H9 (cell line): ENCODE measurements at regions not wholly inside any gene's neighbourhood (a gene's known extent, or its start where the extent isn't known, plus 50 kb on each side); places are given as distances from the start of the nearest gene placed in this dataset.

Source experiments
- DNase-seq: peaks from one replicate; pipeline ENCODE4 v3.0.0-alpha.2; 2017
- H2AFZ ChIP-seq: one replicate; pipeline ENCODE4 v1.6.1; 2013; ENCODE audit warnings: mild to moderate bottlenecking, low read length, control low read depth, moderate library complexity
- H2AK5ac ChIP-seq: 2 replicates; pipeline ENCODE4 v1.6.1; 2013; ENCODE audit warnings: low read length, control low read depth, mixed read lengths; ENCODE audit not compliant: insufficient read length
- H2BK120ac ChIP-seq: one replicate; pipeline ENCODE4 v1.6.1; 2013; ENCODE audit warnings: low read depth, mild to moderate bottlenecking, low read length, control low read depth, inconsistent platforms; ENCODE audit not compliant: poor library complexity, severe bottlenecking
- H2BK12ac ChIP-seq: 2 replicates; pipeline ENCODE4 v1.6.1; 2013; ENCODE audit warnings: low read length, control low read depth, mixed read lengths, low read depth; ENCODE audit not compliant: insufficient read length
- H2BK15ac ChIP-seq: 2 replicates; pipeline ENCODE4 v1.6.1; 2013; ENCODE audit warnings: low read depth, low read length, control low read depth
- H2BK20ac ChIP-seq: one replicate; pipeline ENCODE4 v1.6.1; 2013; ENCODE audit warnings: low read depth, mild to moderate bottlenecking, low read length, control low read depth, inconsistent platforms; ENCODE audit not compliant: poor library complexity, severe bottlenecking
- H2BK5ac ChIP-seq: 2 replicates; pipeline ENCODE4 v1.6.1; 2013; ENCODE audit warnings: low read length, control low read depth, mixed read lengths; ENCODE audit not compliant: insufficient read length
- H3K14ac ChIP-seq: 2 replicates; pipeline ENCODE4 v1.6.1; 2013; ENCODE audit warnings: low read length, control low read depth; ENCODE audit not compliant: insufficient read depth
- H3K18ac ChIP-seq: 2 replicates; pipeline ENCODE4 v1.6.1; 2013; ENCODE audit warnings: low read depth, mild to moderate bottlenecking, mixed read lengths, low read length, control low read depth; ENCODE audit not compliant: insufficient read length
- H3K23ac ChIP-seq: 2 replicates; pipeline ENCODE4 v1.6.1; 2013; ENCODE audit warnings: low read length, control low read depth, mixed read lengths, low read depth; ENCODE audit not compliant: insufficient read length
- H3K23me2 ChIP-seq: 2 replicates; pipeline ENCODE4 v1.6.1; 2013; ENCODE audit warnings: low read depth, mild to moderate bottlenecking, mixed read lengths, low read length, control low read depth; ENCODE audit not compliant: insufficient read length, poor library complexity, severe bottlenecking
- H3K27ac ChIP-seq: 2 replicates; pipeline ENCODE4 v1.5.1; 2013; ENCODE audit warnings: low read length, control low read depth, mixed read lengths, low read depth; ENCODE audit not compliant: insufficient read length
- H3K27me3 ChIP-seq: 2 replicates; pipeline ENCODE4 v1.6.1; 2013; ENCODE audit warnings: low read length, control low read depth, inconsistent platforms; ENCODE audit not compliant: insufficient read depth
- H3K4ac ChIP-seq: 2 replicates; pipeline ENCODE4 v1.6.1; 2013; ENCODE audit warnings: low read depth, mild to moderate bottlenecking, control low read depth, inconsistent platforms, low read length, moderate library complexity
- H3K4me1 ChIP-seq: 2 replicates; pipeline ENCODE4 v1.6.1; 2013; ENCODE audit warnings: low read length, control low read depth, inconsistent platforms; ENCODE audit not compliant: insufficient read depth
- H3K4me2 ChIP-seq: 2 replicates; pipeline ENCODE4 v1.6.1; 2013; ENCODE audit warnings: low read length, control low read depth, mixed read lengths; ENCODE audit not compliant: insufficient read length, insufficient read depth
- H3K56ac ChIP-seq: 2 replicates; pipeline ENCODE4 v1.6.1; 2013; ENCODE audit warnings: low read depth, mild to moderate bottlenecking, mixed read lengths, low read length, control low read depth; ENCODE audit not compliant: insufficient read length
- H3K79me1 ChIP-seq: 2 replicates; pipeline ENCODE4 v1.6.1; 2013; ENCODE audit warnings: low read depth, mild to moderate bottlenecking, moderate library complexity, low read length, control low read depth, inconsistent platforms; ENCODE audit not compliant: insufficient read depth, poor library complexity, severe bottlenecking
- H3K79me2 ChIP-seq: 2 replicates; pipeline ENCODE4 v1.6.1; 2013; ENCODE audit warnings: low read length, control low read depth, inconsistent platforms; ENCODE audit not compliant: insufficient read depth
- H3K9ac ChIP-seq: 2 replicates; pipeline ENCODE4 v1.6.1; 2013; ENCODE audit warnings: low read length, control low read depth, mixed read lengths; ENCODE audit not compliant: insufficient read length; ENCODE audit errors: extremely low read depth
- H3K9me3 ChIP-seq: one replicate; pipeline ENCODE4 v1.6.1; 2013; ENCODE audit warnings: low read depth, low read length, inconsistent platforms; ENCODE audit not compliant: control insufficient read depth
- H3T11ph ChIP-seq: one replicate; pipeline ENCODE4 v1.6.1; 2013; ENCODE audit warnings: mild to moderate bottlenecking, low read length, control low read depth, inconsistent platforms
- H4K20me1 ChIP-seq: one replicate; pipeline ENCODE4 v1.6.1; 2013; ENCODE audit not compliant: control insufficient read depth, insufficient read length, insufficient read depth
- H4K5ac ChIP-seq: 2 replicates; pipeline ENCODE4 v1.6.1; 2013; ENCODE audit warnings: low read depth, mild to moderate bottlenecking, mixed read lengths, low read length, control low read depth; ENCODE audit not compliant: insufficient read length
- H4K8ac ChIP-seq: replicated peaks from 2 replicates; pipeline ENCODE4 v1.6.1; 2013; ENCODE audit warnings: low read length, control low read depth, mixed read lengths, low read depth; ENCODE audit not compliant: insufficient read length
- H4K91ac ChIP-seq: 2 replicates; pipeline ENCODE4 v1.6.1; 2013; ENCODE audit warnings: low read depth, mild to moderate bottlenecking, moderate library complexity, mixed read lengths, low read length, control low read depth; ENCODE audit not compliant: insufficient read length
- H3K27ac Mint-ChIP-seq, 3 experiments: 2 replicates in 2 of 3; 3 replicates in 1 of 3; pipeline ENCODE4 v1.8.0; 2020 to 2021; ENCODE audit warnings: mixed read lengths in 3 of 3, mild to moderate bottlenecking in 1 of 3, moderate library complexity in 1 of 3
- H3K27me3 Mint-ChIP-seq: 2 replicates; pipeline ENCODE4 v1.8.0; 2021; ENCODE audit warnings: low read depth, mild to moderate bottlenecking, moderate library complexity, mixed read lengths
- H3K36me3 Mint-ChIP-seq, 3 experiments: 2 replicates in 2 of 3; 3 replicates in 1 of 3; pipeline ENCODE4 v1.8.0; 2020 to 2021; ENCODE audit warnings: low read depth in 3 of 3, mixed read lengths in 3 of 3; ENCODE audit not compliant: insufficient read depth in 1 of 3
- H3K4me1 Mint-ChIP-seq, 2 experiments: 2 replicates each; pipeline ENCODE4 v1.8.0; 2020; ENCODE audit warnings: mixed read lengths in 2 of 2
- H3K4me3 Mint-ChIP-seq, 2 experiments: 2 replicates in 1 of 2; 3 replicates in 1 of 2; pipeline ENCODE4 v1.8.0; 2020 to 2021; ENCODE audit warnings: mild to moderate bottlenecking in 2 of 2, mixed read lengths in 2 of 2, moderate library complexity in 1 of 2
- H3K9me3 Mint-ChIP-seq, 2 experiments: 2 replicates in 1 of 2; 3 replicates in 1 of 2; pipeline ENCODE4 v1.8.0; 2020; ENCODE audit warnings: mild to moderate bottlenecking in 2 of 2, mixed read lengths in 2 of 2, moderate library complexity in 1 of 2
- WGBS: extraction: QIAGEN DNeasy Blood & Tissue Kit; methylation state at CpG from one replicate; pipeline ENCODE4 v1.1.7; 2013; ENCODE audit warnings: missing lambda C conversion rate, low lambda C conversion rate, mixed read lengths; ENCODE audit not compliant: insufficient read length; ENCODE audit errors: extremely low coverage; 5-methylcytosine and 5-hydroxymethylcytosine counted together
- TF ChIP-seq, protein P1 (sequence below): fragments of 200-600 bp; sonication (generic); conservative IDR thresholded peaks from 3 replicates; pipeline ENCODE4 v1.8.0; 2021; ENCODE audit warnings: antibody characterized with exemption, mild to moderate bottlenecking

DNA sequence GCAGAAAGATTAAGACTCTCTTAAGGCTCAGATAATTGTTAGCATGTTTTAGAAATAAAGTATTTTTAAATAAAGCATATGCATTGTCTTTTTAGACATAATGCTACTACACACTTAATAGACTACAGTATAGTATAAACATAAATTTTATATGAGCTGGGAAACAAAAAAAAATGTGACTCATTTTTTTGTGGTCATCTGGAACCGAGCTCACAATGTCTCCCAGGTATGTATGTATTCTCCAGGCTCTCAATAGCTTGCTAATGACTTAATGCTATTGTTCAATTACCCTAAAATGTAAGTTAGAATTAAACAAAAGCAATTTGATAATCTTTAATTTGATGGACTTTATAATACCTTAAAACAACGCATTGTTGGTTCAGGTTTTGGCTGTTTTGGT, 167.2 kb downstream of the NUP35 start:
- Histone ChIP-seq H2BK12ac (no peak overlapping the region), H3K9ac (no peak overlapping the region), H4K20me1 (no peaks in the 10 kb centered on the region), H4K8ac (no peak overlapping the region), H3K79me1 (no peaks in the 10 kb centered on the region), H3K79me2 (no peaks in the 10 kb centered on the region), H3T11ph (no peak overlapping the region), H2AK5ac (no peak overlapping the region), H4K5ac (no peak overlapping the region), H2BK120ac (no peak overlapping the region), H3K4me1 (peaks cover 2% of the 10 kb centered on the region; the same call in 1 of the 2 replicates), H3K4ac (no peak overlapping the region), H3K56ac (no peak overlapping the region), H3K18ac (no peak overlapping the region), H2BK5ac (no peak overlapping the region), H3K4me2 (no peak overlapping the region), H4K91ac (no peak overlapping the region), H3K23me2 (no peaks in the 10 kb centered on the region), H2AFZ (no peak overlapping the region), H3K27me3 (no peaks in the 10 kb centered on the region), H3K23ac (no peak overlapping the region), H3K14ac (no peak overlapping the region), H3K9me3 (no peaks in the 10 kb centered on the region), H3K27ac (no peak overlapping the region), H2BK15ac (no peak overlapping the region), H2BK20ac (no peak overlapping the region)
- no peak overlapping the region for H3K4me3 Mint-ChIP-seq
- TF ChIP-seq, protein P1, sequence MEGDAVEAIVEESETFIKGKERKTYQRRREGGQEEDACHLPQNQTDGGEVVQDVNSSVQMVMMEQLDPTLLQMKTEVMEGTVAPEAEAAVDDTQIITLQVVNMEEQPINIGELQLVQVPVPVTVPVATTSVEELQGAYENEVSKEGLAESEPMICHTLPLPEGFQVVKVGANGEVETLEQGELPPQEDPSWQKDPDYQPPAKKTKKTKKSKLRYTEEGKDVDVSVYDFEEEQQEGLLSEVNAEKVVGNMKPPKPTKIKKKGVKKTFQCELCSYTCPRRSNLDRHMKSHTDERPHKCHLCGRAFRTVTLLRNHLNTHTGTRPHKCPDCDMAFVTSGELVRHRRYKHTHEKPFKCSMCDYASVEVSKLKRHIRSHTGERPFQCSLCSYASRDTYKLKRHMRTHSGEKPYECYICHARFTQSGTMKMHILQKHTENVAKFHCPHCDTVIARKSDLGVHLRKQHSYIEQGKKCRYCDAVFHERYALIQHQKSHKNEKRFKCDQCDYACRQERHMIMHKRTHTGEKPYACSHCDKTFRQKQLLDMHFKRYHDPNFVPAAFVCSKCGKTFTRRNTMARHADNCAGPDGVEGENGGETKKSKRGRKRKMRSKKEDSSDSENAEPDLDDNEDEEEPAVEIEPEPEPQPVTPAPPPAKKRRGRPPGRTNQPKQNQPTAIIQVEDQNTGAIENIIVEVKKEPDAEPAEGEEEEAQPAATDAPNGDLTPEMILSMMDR, result no peak
- no peak for DNase-seq
- H3K36me3 Mint-ChIP-seq, result peaks cover 0 to 3% (median 2%) of the 10 kb centered on the region in 3 experiments; a peak in 2 of 7 replicates
- no peaks in the 10 kb centered on the region; a peak in 4 of 5 replicates for H3K9me3 Mint-ChIP-seq
- H3K27ac Mint-ChIP-seq, result no peak overlapping the region
- peaks cover 8 to 17% of the 10 kb centered on the region in 2 experiments for H3K4me1 Mint-ChIP-seq
- no CpG with 5 or more reads among the region's 2 CpGs for WGBS
- peaks cover 37% of the 10 kb centered on the region for H3K27me3 Mint-ChIP-seq
